HG03432 (cell line): ENCODE measurements at regions not wholly inside any gene's neighbourhood (a gene's known extent, or its start where the extent isn't known, plus 50 kb on each side); places are given as distances from the start of the nearest gene placed in this dataset.
"Not testable (repeated sequence)": the region's sequence is repeated elsewhere in the genome, so short reads cannot be mapped to it uniquely, and the experiment has no call there.

Source experiments
- ATAC-seq: cut with Tn5 transposase; IDR thresholded peaks from one replicate; pipeline ENCODE4 v1.9.1; 2021; ENCODE audit warnings: mild to moderate bottlenecking, moderate library complexity; ENCODE audit not compliant: unreplicated experiment

- no peak for ATAC-seq
These were observed 56.2 kb upstream of the TNPO1 start for GRCh38 chr5:72760259-72760658.

GRCh38 chr5:72752909-72753308 is 63.6 kb upstream of the TNPO1 start:
- ATAC-seq: no peak

GRCh38 chr5:72749362-72749997 is 67.0 kb upstream of the TNPO1 start:
- ATAC-seq: no peak

- no peak for ATAC-seq
These were observed 68.6 kb upstream of the TNPO1 start for GRCh38 chr5:72747826-72748225.

GRCh38 chr5:72746736-72747135 is 69.7 kb upstream of the TNPO1 start:
- no peak for ATAC-seq

- ATAC-seq: no peak
These were observed 72.3 kb upstream of the TNPO1 start for GRCh38 chr5:72744136-72744535.

- no peak for ATAC-seq
These were observed 74.7 kb upstream of the TNPO1 start for GRCh38 chr5:72741805-72742204.

GRCh38 chr5:72733810-72734209 is 82.7 kb upstream of the TNPO1 start:
- no peak for ATAC-seq

- no peak for ATAC-seq
These were observed 92.9 kb upstream of the TNPO1 start for GRCh38 chr5:72723581-72723980.

GRCh38 chr5:72722792-72723452 is 93.5 kb upstream of the TNPO1 start:
- no peak for ATAC-seq

- no peak for ATAC-seq
These were observed 94.6 kb upstream of the TNPO1 start for GRCh38 chr5:72721844-72722243.

- ATAC-seq: no peak
These were observed 96.3 kb upstream of the TNPO1 start for GRCh38 chr5:72720205-72720604.

GRCh38 chr5:72711351-72711750 is 105.1 kb upstream of the TNPO1 start:
- no peak for ATAC-seq

- no peak for ATAC-seq
These were observed 107.1 kb upstream of the TNPO1 start for GRCh38 chr5:72709341-72709740.

- no peak for ATAC-seq
These were observed 111.3 kb upstream of the TNPO1 start for GRCh38 chr5:72705178-72705577.

GRCh38 chr5:72703876-72704275 is 112.6 kb upstream of the TNPO1 start:
- ATAC-seq: no peak

GRCh38 chr5:72702881-72703434 is 113.5 kb upstream of the TNPO1 start:
- ATAC-seq: no peak

GRCh38 chr5:72702105-72702504 is 114.4 kb upstream of the TNPO1 start:
- not testable (repeated sequence) for ATAC-seq

GRCh38 chr5:72698481-72698880 is 118.0 kb upstream of the TNPO1 start:
- no peak for ATAC-seq

- no peak for ATAC-seq
These were observed 118.8 kb upstream of the TNPO1 start for GRCh38 chr5:72697622-72698021.

GRCh38 chr5:72695659-72696058 is 120.8 kb upstream of the TNPO1 start:
- ATAC-seq: no peak

- no peak for ATAC-seq
These were observed 121.6 kb upstream of the TNPO1 start for GRCh38 chr5:72694856-72695255.
